ENCODE measurements at regions not wholly inside any gene's neighbourhood (a gene's known extent, or its start where the extent isn't known, plus 50 kb on each side); places are given as distances from the start of the nearest gene placed in this dataset.

- TF ChIP-seq CTCF (conservative IDR thresholded peaks at IDR 0.05; ENCODE audit: low read depth, low read length) (no peak), POLR2A (IDR thresholded peaks at IDR 0.05; ENCODE audit: low read depth, low read length) (no peak)
Observed at GRCh38 chr11:133712051-133712560, 133.2 kb downstream of the SPATA19 start.
